ENCODE measurements at regions not wholly inside any gene's neighbourhood (a gene's known extent, or its start where the extent isn't known, plus 50 kb on each side); places are given as distances from the start of the nearest gene placed in this dataset.

- ChIA-PET POLR2A (no interaction called here), CTCF (no interaction called here)
- H2AFZ ChIP-seq (ENCODE audit: low read depth): no peak overlapping the region
- H3K9ac ChIP-seq: no peak overlapping the region
- no peak for TF ChIP-seq JUND (IDR thresholded peaks at IDR 0.05)
- TF ChIP-seq MXI1 (IDR thresholded peaks at IDR 0.05; ENCODE audit: low read depth, low read length): no peak
- no peak for TF ChIP-seq FOXJ3 (CRISPR knock-in tag; IDR thresholded peaks at IDR 0.05)
- TF ChIP-seq CTCF (IDR thresholded peaks at IDR 0.05): no peak
- no peaks in the 10 kb centered on the region for H3K9me3 ChIP-seq
- H4K20me1 ChIP-seq (ENCODE audit: insufficient read depth): no peaks in the 10 kb centered on the region
- DNase-seq: no peak
- no peak overlapping the region for H3K4me3 ChIP-seq (ENCODE audit: low read depth in 2 of 2, low read length in 1 of 2)
- no peaks in the 10 kb centered on the region for H3K27me3 ChIP-seq (ENCODE audit: insufficient read depth)
- WGBS (ENCODE audit: low lambda C conversion rate): 5% methylated on average over 1 of the region's 1 CpG
- H3K4me2 ChIP-seq: no peak overlapping the region
- no peaks in the 10 kb centered on the region for H3F3A ChIP-seq (replicated peaks; ENCODE audit: insufficient read depth)
- H3K36me3 ChIP-seq (replicated peaks in 1 of 2; ENCODE audit: control insufficient read depth in 1 of 2, insufficient read depth in 2 of 2, low read length in 1 of 2): no peaks in the 10 kb centered on the region
- no peaks in the 10 kb centered on the region for H3K9me2 ChIP-seq
- no peak overlapping the region for H3K27ac ChIP-seq (ENCODE audit: low read depth in 2 of 2, low read length in 1 of 2)
- H3K4me1 ChIP-seq (ENCODE audit: control insufficient read depth in 1 of 2, insufficient read depth in 2 of 2, low read depth in 1 of 2, low read length in 1 of 2): no peaks in the 10 kb centered on the region; a peak in 1 of 4 replicates
- H3K79me2 ChIP-seq (ENCODE audit: insufficient read depth): no peaks in the 10 kb centered on the region
Observed at GRCh38 chr15:95263751-95264150, 1032.4 kb downstream of the MCTP2 start.

- ChIA-PET CTCF (no interaction called here), POLR2A (interaction anchor here (0.6 kb wide), 1 partner anchor 172 kb away, joined by 3 read pairs; no protein-coding TSS in a partner anchor)
- no peaks in the 10 kb centered on the region for H3K9me3 ChIP-seq
- no peak overlapping the region for H2AFZ ChIP-seq (ENCODE audit: low read depth)
- H3K4me2 ChIP-seq: no peak overlapping the region
- no peaks in the 10 kb centered on the region for H3K27me3 ChIP-seq (ENCODE audit: insufficient read depth)
- WGBS (ENCODE audit: low lambda C conversion rate): 6% methylated on average over 3 of the region's 3 CpGs
- no peaks in the 10 kb centered on the region for H3K36me3 ChIP-seq (replicated peaks in 1 of 2; ENCODE audit: control insufficient read depth in 1 of 2, insufficient read depth in 2 of 2, low read length in 1 of 2)
- no peaks in the 10 kb centered on the region for H4K20me1 ChIP-seq (ENCODE audit: insufficient read depth)
- H3K4me1 ChIP-seq (ENCODE audit: control insufficient read depth in 1 of 2, insufficient read depth in 2 of 2, low read depth in 1 of 2, low read length in 1 of 2): no peaks in the 10 kb centered on the region; a peak in 1 of 4 replicates
- no peak overlapping the region for H3K4me3 ChIP-seq (ENCODE audit: low read depth in 2 of 2, low read length in 1 of 2)
- H3K9ac ChIP-seq: no peak overlapping the region
- DNase-seq: no peak
- H3K79me2 ChIP-seq (ENCODE audit: insufficient read depth): no peaks in the 10 kb centered on the region
- TF ChIP-seq ZBTB33 (IDR thresholded peaks at IDR 0.05; ENCODE audit: borderline replicate concordance, low read depth): no peak
- no peak for TF ChIP-seq EZH2phosphoT487 (IDR thresholded peaks at IDR 0.05; ENCODE audit: borderline replicate concordance, low read depth)
- no peaks in the 10 kb centered on the region for H3K9me2 ChIP-seq
- no peak overlapping the region for H3K27ac ChIP-seq (ENCODE audit: low read depth in 2 of 2, low read length in 1 of 2)
- H3F3A ChIP-seq (replicated peaks; ENCODE audit: insufficient read depth): no peaks in the 10 kb centered on the region
Observed at GRCh38 chr15:95265419-95265997, 1034.1 kb downstream of the MCTP2 start.
